Smooth muscle cell (in vitro differentiated cells): ENCODE measurements at regions not wholly inside any gene's neighbourhood (a gene's known extent, or its start where the extent isn't known, plus 50 kb on each side); places are given as distances from the start of the nearest gene placed in this dataset.

Experiments
- DNase-seq: peaks from one replicate; lab custom pipeline; 2025; ENCODE audit not compliant: unreplicated experiment; lab: John Stamatoyannopoulos, UW
- H2AFZ ChIP-seq: fragments of 200-600 bp; sonication (generic); 2 replicates; pipeline ENCODE4 v1.6.0; 2016; ENCODE audit warnings: antibody characterized with exemption, low read depth, mild to moderate bottlenecking
- H3F3A ChIP-seq: fragments of 200-600 bp; sonication (generic); 2 replicates; pipeline ENCODE4 v1.6.0; 2017; ENCODE audit warnings: antibody characterized with exemption, low read depth
- H3K27ac ChIP-seq: fragments of 200-600 bp; sonication (generic); 2 replicates; pipeline ENCODE4 v1.5.1; 2016; ENCODE audit warnings: low read depth, mild to moderate bottlenecking
- H3K27me3 ChIP-seq: fragments of 200-600 bp; sonication (generic); 2 replicates; pipeline ENCODE4 v1.6.1; 2016; ENCODE audit warnings: low read depth, mild to moderate bottlenecking
- H3K36me3 ChIP-seq: fragments of 200-600 bp; sonication (generic); 2 replicates; pipeline ENCODE4 v1.5.1; 2016; ENCODE audit warnings: low read depth
- H3K4me1 ChIP-seq: fragments of 200-600 bp; sonication (generic); 2 replicates; pipeline ENCODE4 v1.5.1; 2016; ENCODE audit warnings: low read depth
- H3K4me2 ChIP-seq: fragments of 200-600 bp; sonication (generic); 2 replicates; pipeline ENCODE4 v1.6.0; 2016; ENCODE audit warnings: mild to moderate bottlenecking
- H3K4me3 ChIP-seq: fragments of 200-600 bp; sonication (generic); 2 replicates; pipeline ENCODE4 v1.5.1; 2016; ENCODE audit warnings: mild to moderate bottlenecking
- H3K79me2 ChIP-seq: fragments of 200-600 bp; sonication (generic); 2 replicates; pipeline ENCODE4 v1.6.0; 2016; ENCODE audit warnings: low read depth, mild to moderate bottlenecking
- H3K9ac ChIP-seq: fragments of 200-600 bp; sonication (generic); 2 replicates; pipeline ENCODE4 v1.6.0; 2016; ENCODE audit warnings: low read depth
- H3K9me3 ChIP-seq: fragments of 200-600 bp; sonication (generic); replicated peaks from 2 replicates; pipeline ENCODE4 v1.5.1; 2016; ENCODE audit warnings: low read depth
- H4K20me1 ChIP-seq: fragments of 200-600 bp; sonication (generic); 2 replicates; pipeline ENCODE4 v1.6.0; 2016; ENCODE audit warnings: low read depth
- WGBS: methylation state at CpG from one replicate; pipeline ENCODE4 v1.1.7; 2016; ENCODE audit warnings: low lambda C conversion rate; 5-methylcytosine and 5-hydroxymethylcytosine counted together
- TF ChIP-seq, protein P1 (sequence below): fragments of 200-600 bp; sonication (generic); IDR thresholded peaks from 2 replicates; pipeline ENCODE4 v1.5.1; 2017; ENCODE audit warnings: borderline replicate concordance, mild to moderate bottlenecking, antibody characterized with exemption; ENCODE audit not compliant: insufficient read depth, poor library complexity, severe bottlenecking

DNA sequence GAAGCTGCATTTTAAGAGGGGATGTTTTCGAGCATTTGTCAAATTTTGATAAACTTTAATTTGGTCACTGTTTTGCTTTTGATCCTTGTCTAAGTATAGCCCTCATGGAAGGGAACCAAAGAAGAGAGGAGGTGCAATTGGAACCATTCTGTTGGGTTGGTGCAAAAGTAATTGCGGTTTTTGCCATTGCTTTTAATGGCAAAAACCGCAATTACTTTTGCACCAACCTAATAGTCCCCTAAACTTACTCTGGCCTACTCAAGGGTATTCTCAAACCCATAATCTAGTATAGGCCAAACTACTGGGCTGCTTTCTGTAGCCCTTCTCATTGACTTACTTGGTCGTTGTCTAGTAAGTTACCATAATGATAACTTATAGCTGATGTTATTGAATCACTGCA is 634.7 kb downstream of the MAFB start:
- no peak for DNase-seq
- H3K4me1 ChIP-seq: no peaks in the 10 kb centered on the region
- H2AFZ ChIP-seq: no peak overlapping the region
- no peaks in the 10 kb centered on the region for H3F3A ChIP-seq
- H3K36me3 ChIP-seq: no peaks in the 10 kb centered on the region
- H3K4me2 ChIP-seq: no peak overlapping the region
- TF ChIP-seq, protein P1, sequence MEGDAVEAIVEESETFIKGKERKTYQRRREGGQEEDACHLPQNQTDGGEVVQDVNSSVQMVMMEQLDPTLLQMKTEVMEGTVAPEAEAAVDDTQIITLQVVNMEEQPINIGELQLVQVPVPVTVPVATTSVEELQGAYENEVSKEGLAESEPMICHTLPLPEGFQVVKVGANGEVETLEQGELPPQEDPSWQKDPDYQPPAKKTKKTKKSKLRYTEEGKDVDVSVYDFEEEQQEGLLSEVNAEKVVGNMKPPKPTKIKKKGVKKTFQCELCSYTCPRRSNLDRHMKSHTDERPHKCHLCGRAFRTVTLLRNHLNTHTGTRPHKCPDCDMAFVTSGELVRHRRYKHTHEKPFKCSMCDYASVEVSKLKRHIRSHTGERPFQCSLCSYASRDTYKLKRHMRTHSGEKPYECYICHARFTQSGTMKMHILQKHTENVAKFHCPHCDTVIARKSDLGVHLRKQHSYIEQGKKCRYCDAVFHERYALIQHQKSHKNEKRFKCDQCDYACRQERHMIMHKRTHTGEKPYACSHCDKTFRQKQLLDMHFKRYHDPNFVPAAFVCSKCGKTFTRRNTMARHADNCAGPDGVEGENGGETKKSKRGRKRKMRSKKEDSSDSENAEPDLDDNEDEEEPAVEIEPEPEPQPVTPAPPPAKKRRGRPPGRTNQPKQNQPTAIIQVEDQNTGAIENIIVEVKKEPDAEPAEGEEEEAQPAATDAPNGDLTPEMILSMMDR: no peak
- H3K27me3 ChIP-seq: no peaks in the 10 kb centered on the region
- no peaks in the 10 kb centered on the region for H3K79me2 ChIP-seq
- H3K27ac ChIP-seq: no peak overlapping the region
- H3K4me3 ChIP-seq: no peak overlapping the region
- 72% methylated on average over 4 of the region's 4 CpGs for WGBS
- no peak overlapping the region for H3K9ac ChIP-seq
- H4K20me1 ChIP-seq: no peaks in the 10 kb centered on the region
- no peaks in the 10 kb centered on the region for H3K9me3 ChIP-seq

DNA sequence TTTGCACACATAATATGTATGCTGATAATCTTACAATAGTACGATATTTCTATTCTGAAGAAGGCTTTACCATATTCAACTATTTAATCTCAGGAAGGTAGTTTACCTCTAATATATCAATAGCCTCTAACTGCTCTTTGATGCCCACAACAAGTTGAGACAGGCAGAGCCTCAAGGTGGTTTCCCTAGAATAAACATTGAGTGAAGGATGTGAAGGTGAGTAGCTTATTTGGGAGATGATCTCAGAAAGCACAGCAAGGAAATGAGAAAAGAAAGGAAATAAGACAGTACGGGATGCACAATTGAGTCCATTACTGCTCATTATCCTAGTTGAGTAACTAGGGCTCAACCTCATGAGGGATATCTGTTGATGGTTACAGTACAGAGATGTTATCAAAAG is 638.4 kb downstream of the MAFB start:
- H3K4me2 ChIP-seq: no peak overlapping the region
- no peak for DNase-seq
- H4K20me1 ChIP-seq: no peaks in the 10 kb centered on the region
- H3K9me3 ChIP-seq: no peaks in the 10 kb centered on the region
- TF ChIP-seq, protein P1: no peak
- no peaks in the 10 kb centered on the region for H3K36me3 ChIP-seq
- H3K4me1 ChIP-seq: no peaks in the 10 kb centered on the region
- no peak overlapping the region for H2AFZ ChIP-seq
- H3K4me3 ChIP-seq: no peak overlapping the region
- H3K79me2 ChIP-seq: no peaks in the 10 kb centered on the region
- 88% methylated on average over 2 of the region's 2 CpGs for WGBS
- H3F3A ChIP-seq: no peaks in the 10 kb centered on the region
- no peaks in the 10 kb centered on the region for H3K27me3 ChIP-seq
- H3K27ac ChIP-seq: no peak overlapping the region
- H3K9ac ChIP-seq: no peak overlapping the region

DNA sequence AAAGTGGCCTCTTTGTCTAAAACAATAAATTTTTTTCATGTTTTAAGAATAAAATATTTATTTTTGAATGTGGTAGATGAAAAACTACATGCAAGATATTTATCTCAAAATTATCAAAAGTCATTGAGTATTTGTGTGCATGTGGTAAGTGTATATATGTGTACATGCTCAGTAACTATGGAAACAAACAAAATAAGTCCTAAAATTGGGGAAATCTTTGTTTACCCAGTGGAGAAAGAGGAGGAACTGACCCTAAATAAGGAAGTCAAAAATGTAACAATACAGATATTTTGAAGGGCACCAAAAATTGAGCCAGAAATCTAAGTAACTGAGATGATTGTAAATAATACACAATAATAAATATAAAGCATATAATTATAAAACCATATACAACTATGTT is 639.2 kb downstream of the MAFB start:
- Histone ChIP-seq H4K20me1 (no peaks in the 10 kb centered on the region), H3K4me2 (no peak overlapping the region), H3K36me3 (no peaks in the 10 kb centered on the region), H2AFZ (no peak overlapping the region), H3K9me3 (no peaks in the 10 kb centered on the region), H3K4me1 (no peaks in the 10 kb centered on the region), H3K9ac (no peak overlapping the region), H3F3A (no peaks in the 10 kb centered on the region), H3K27me3 (no peaks in the 10 kb centered on the region), H3K27ac (no peak overlapping the region), H3K4me3 (no peak overlapping the region), H3K79me2 (no peaks in the 10 kb centered on the region)
- no peak for DNase-seq
- TF ChIP-seq, protein P1: no peak

DNA sequence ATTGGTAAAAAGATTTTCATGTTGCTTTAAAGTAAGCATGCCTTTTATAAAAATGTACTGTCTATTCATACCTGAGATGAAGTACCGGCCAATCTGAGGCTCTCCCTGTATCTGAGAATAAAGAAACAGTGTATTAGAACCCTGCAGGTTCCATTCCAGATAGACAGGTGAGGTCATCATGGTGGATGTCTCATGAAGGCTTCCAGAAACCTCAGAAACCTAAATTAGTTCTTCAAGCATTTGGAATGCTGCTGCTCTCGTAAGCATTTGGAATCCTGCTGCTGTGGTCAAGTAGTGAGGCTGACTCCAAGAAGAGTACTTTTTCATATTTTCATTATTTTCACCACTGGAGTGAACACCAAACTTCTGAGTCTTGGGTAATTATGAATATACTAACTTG is 642.3 kb downstream of the MAFB start:
- DNase-seq: no peak
- Histone ChIP-seq H3K4me1 (no peaks in the 10 kb centered on the region), H3K36me3 (no peaks in the 10 kb centered on the region), H3K27ac (peak overlapping the region; percentile 30), H2AFZ (no peak overlapping the region), H3F3A (no peaks in the 10 kb centered on the region), H3K9me3 (no peaks in the 10 kb centered on the region), H3K27me3 (no peaks in the 10 kb centered on the region), H3K4me3 (no peak overlapping the region), H3K79me2 (no peaks in the 10 kb centered on the region), H4K20me1 (no peaks in the 10 kb centered on the region), H3K4me2 (no peak overlapping the region), H3K9ac (no peak overlapping the region)
- TF ChIP-seq, protein P1: no peak
- WGBS: 67% methylated on average over 2 of the region's 2 CpGs
